Choroid plexus epithelial cell (primary cell): ENCODE measurements at regions not wholly inside any gene's neighbourhood (a gene's known extent, or its start where the extent isn't known, plus 50 kb on each side); places are given as distances from the start of the nearest gene placed in this dataset.
"Not testable (repeated sequence)": the region's sequence is repeated elsewhere in the genome, so short reads cannot be mapped to it uniquely, and the experiment has no call there.

Source experiments
- DNase-seq: peaks from one replicate; pipeline ENCODE4 v3.0.0-alpha.2; 2010; ENCODE audit warnings: low read depth
- H3K4me3 ChIP-seq: 2 replicates; pipeline ENCODE4 v1.5.1; 2011; ENCODE audit warnings: low read depth, mild to moderate bottlenecking, control low read depth, low read length, moderate library complexity
- TF ChIP-seq, protein P1 (sequence below): conservative IDR thresholded peaks from 2 replicates; pipeline ENCODE4 v1.5.1; 2011; ENCODE audit warnings: low read depth, mild to moderate bottlenecking, control low read depth, inconsistent platforms, low read length, moderate library complexity

DNA sequence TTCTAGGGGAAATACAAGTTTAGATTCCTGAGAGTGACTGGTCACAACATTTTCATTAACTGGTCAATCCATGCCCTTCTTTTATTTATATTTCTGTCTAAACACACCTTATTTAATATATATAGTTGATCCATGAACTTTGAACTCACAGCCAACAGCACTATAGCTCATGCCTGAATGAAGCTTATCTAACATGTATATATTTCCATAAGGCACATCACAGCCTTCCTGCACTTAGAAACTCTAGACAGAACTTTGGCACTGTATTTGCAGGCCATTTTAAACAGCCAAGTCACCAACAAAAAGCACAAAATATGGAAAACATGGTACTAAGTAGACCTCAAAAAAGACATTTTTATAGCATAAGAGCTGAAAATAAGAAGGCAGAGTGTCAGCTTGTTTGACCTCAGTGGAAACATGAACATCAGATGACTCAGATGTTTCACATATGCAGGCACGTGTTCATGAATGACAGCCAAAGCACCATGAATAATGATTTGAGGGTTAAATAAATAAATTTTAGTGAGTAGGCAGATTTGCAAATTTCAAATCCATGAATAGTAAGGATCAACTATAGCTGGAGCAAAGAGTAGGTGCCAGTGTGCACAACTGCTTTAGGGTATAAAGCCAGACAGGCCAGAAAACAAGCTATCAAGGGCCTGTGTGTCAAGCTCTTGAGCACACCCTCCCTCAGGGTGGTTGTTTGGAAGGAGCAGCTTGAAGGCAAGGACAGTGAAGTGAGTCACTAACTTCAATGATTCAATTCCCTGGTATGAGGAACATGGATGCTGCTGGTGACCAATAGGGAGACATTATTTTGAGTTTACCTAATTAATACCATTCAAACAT, 88.9 kb upstream of the NT5E start:
- no peak overlapping the region for H3K4me3 ChIP-seq
- TF ChIP-seq, protein P1, sequence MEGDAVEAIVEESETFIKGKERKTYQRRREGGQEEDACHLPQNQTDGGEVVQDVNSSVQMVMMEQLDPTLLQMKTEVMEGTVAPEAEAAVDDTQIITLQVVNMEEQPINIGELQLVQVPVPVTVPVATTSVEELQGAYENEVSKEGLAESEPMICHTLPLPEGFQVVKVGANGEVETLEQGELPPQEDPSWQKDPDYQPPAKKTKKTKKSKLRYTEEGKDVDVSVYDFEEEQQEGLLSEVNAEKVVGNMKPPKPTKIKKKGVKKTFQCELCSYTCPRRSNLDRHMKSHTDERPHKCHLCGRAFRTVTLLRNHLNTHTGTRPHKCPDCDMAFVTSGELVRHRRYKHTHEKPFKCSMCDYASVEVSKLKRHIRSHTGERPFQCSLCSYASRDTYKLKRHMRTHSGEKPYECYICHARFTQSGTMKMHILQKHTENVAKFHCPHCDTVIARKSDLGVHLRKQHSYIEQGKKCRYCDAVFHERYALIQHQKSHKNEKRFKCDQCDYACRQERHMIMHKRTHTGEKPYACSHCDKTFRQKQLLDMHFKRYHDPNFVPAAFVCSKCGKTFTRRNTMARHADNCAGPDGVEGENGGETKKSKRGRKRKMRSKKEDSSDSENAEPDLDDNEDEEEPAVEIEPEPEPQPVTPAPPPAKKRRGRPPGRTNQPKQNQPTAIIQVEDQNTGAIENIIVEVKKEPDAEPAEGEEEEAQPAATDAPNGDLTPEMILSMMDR = no peak
- peak; percentile 96 for DNase-seq

DNA sequence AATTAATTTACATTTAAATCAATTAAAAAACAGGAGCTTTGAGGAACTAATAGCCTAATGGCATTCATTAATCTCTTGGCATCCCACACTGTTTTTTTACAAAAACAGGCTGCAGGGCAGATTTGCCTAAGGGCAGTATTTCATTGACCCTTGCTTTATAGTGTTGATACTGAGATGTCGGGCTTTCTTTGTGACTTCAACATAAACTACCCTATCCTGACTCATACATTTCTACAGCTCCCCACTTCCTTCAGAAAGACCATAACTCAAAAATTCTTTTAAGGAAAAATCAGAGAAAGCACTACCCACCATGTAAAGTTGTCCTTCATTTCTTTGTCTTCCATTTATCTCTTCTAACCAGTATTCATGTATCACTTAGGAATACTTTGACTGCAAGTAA, 92.2 kb upstream of the NT5E start:
- TF ChIP-seq, protein P1 = no peak
- DNase-seq = no peak
- H3K4me3 ChIP-seq = no peak overlapping the region

DNA sequence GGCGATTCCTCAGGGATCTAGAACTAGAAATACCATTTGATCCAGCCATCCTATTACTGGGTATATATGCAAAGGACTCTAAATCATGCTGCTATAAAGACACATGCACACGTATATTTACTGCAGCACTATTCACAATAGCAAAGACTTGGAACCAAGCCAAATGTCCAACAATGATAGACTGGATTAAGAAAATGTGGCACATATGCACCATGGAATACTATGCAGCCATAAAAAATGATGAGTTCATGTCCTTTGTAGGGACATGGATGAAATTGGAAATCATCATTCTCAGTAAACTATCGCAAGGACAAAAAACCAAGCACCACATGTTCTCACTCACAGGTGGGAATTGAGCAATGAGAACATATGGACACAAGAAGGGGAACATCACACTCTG, 93.1 kb upstream of the NT5E start:
- not testable (repeated sequence) for H3K4me3 ChIP-seq, DNase-seq

DNA sequence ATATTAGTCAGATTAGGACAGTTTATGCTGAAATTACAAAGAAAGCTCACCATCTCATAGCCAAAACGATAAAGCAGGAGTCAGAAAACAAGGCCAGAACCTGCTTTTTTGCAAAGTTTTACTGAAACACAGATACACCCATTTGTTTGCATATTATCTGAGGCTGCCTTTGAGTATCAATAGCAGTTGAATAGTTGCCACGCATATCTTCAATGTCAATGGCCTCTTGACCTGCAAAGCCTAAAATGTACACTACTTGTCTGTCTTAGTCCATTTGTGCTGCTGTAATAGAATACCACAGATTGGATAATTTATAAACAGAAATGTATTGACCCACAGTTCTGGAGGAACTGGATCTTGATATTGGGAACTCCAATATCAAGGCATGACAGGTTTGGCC, 94.1 kb upstream of the NT5E start:
- TF ChIP-seq, protein P1 = no peak
- no peak overlapping the region for H3K4me3 ChIP-seq
- no peak for DNase-seq

DNA sequence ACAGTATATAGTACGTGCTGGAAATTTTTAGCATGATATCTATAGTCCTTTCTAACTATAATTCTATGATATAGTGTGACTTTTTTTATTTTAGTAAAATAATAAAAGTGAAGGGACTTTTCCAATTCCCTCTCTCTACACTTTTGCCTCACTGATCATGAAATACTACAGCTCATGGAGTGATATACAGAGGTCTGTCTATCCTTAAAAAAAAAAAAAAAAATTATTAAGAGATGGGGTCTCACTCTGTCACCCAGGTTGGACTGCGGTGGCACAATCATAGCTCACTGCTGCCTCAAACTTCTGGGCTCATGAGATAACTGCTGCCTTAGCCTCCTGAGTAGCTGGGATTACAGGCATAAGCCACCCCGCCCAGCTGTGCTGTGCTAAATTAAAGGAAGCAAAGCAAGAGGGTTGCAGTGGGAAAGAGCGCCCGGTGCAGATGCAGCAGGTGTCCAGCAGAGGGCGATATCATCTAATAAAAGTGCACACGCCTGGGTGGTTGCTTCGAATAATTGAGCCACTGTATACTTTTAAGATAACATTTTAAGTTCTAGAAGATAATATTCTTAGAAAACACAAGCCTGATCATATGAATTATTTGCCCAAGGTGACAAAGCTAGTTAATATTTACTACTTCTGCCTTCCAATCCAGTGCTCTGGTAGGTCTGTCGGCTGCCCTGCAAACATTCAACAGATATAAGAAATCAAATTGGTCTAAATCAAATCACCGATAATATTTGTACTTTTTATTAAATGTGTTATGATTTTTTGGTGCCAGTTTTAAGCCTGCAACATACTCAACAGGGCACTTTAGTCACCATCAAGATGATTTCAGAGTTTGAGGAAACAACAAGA, 94.9 kb upstream of the NT5E start:
- peak; percentile 85 for DNase-seq
- no peak overlapping the region for H3K4me3 ChIP-seq
- TF ChIP-seq, protein P1 = peak; percentile 94

DNA sequence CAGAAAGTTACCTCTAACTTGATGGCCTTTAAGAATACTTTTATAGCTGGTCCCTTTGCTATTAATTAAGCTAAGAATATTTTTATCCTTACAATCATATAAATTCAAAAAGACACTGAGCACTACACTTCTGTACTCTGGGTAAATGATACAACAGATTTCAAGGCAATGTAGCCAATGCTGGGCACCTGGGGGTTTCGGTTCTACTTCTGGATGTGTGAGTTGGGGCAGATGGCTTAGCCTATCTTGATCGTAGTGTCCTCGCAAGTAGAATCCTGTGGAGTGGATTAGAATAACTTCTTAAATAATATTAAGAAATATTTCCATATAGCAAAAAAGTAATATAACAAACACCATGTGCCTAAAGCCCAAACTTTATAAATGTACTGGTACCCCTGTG, 96.9 kb upstream of the NT5E start:
- no peak overlapping the region for H3K4me3 ChIP-seq
- TF ChIP-seq, protein P1 = no peak
- no peak for DNase-seq

DNA sequence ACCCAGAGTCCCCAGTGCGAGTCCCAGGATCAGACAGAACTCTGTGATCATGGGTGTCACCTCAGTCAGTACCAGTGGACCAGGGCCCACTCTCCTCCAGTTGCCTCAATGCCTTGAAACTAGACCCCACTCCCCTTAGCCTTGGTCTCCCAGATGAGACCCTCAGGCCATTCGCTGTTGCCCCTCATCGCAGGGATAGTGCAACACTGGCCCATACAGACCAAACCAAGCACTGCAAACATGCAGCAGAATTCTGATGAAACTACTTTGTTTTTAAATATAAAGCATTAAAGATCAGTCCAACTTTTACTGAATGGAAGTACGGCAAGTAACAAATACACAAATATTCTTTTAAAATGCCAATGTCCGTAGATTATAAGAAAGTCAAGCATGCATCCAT, 101.2 kb upstream of the NT5E start:
- no peak for DNase-seq

More for the DNA sequence above, 101.2 kb upstream of the NT5E start:
- no peak overlapping the region for H3K4me3 ChIP-seq
- TF ChIP-seq, protein P1 = peak; percentile 28
